IMR-90 (cell line): ENCODE measurements at regions not wholly inside any gene's neighbourhood (a gene's known extent, or its start where the extent isn't known, plus 50 kb on each side); places are given as distances from the start of the nearest gene placed in this dataset.

Experiments
- ATAC-seq: fragments of 200-7000 bp; cut with Tn5 transposase; 2 replicates; pipeline ENCODE4 v1.9.1; 2020; ENCODE audit warnings: low read depth, mild to moderate bottlenecking, moderate library complexity
- BruUV-seq: library from RNA; stranded (reverse); fragments of 400-500 nt; replicated peaks from 2 replicates; lab custom pipeline; 2021; lab: Mats Ljungman, UMichigan
- CTCF ChIA-PET: fragments of 300-600 bp; formaldehyde crosslinking; extraction: SDS; loops from one replicate; lab custom pipeline; 2021; ENCODE audit warnings: antibody characterized with exemption; lab: Yijun Ruan, JAX
- POLR2A ChIA-PET: fragments of 300-600 bp; sonication (Branson Sonifier 250); formaldehyde crosslinking; loops from one replicate; lab custom pipeline; 2022; ENCODE audit warnings: antibody characterized with exemption; ENCODE audit not compliant: unreplicated experiment; lab: Charles Lee
- DNase-seq: peaks from one replicate; pipeline ENCODE4 v3.0.0; 2013
- H2AFZ ChIP-seq: replicated peaks from 2 replicates; pipeline ENCODE3; 2013; ENCODE audit warnings: low read length, mild to moderate bottlenecking; ENCODE audit not compliant: poor library complexity
- H2AK5ac ChIP-seq: 2 replicates; pipeline ENCODE4 v1.6.1; 2013; ENCODE audit warnings: low read depth, low read length, inconsistent platforms
- H2AK9ac ChIP-seq: replicated peaks from 2 replicates; pipeline ENCODE3; 2013; ENCODE audit warnings: mild to moderate bottlenecking, low read depth, low read length, moderate library complexity; ENCODE audit not compliant: poor library complexity
- H2BK120ac ChIP-seq: 2 replicates; pipeline ENCODE4 v1.6.1; 2013; ENCODE audit warnings: low read depth, low read length, inconsistent platforms
- H2BK15ac ChIP-seq: 3 replicates; pipeline ENCODE4 v1.6.1; 2013; ENCODE audit warnings: low read depth, low read length, inconsistent platforms
- H2BK20ac ChIP-seq: 2 replicates; pipeline ENCODE4 v1.6.1; 2013; ENCODE audit warnings: low read depth, mild to moderate bottlenecking, inconsistent platforms, low read length, moderate library complexity
- H2BK5ac ChIP-seq: 2 replicates; pipeline ENCODE4 v1.6.1; 2013; ENCODE audit warnings: mild to moderate bottlenecking, low read depth, low read length, inconsistent platforms; ENCODE audit not compliant: poor library complexity, severe bottlenecking
- H3K14ac ChIP-seq: replicated peaks from 2 replicates; pipeline ENCODE4 v1.6.1; 2013; ENCODE audit warnings: low read depth, low read length, inconsistent platforms
- H3K18ac ChIP-seq: 2 replicates; pipeline ENCODE4 v1.6.1; 2013; ENCODE audit warnings: low read depth, low read length, control low read depth
- H3K23ac ChIP-seq: 2 replicates; pipeline ENCODE4 v1.6.1; 2013; ENCODE audit warnings: low read depth, low read length, inconsistent platforms
- H3K27ac ChIP-seq: 2 replicates; pipeline ENCODE4 v1.5.1; 2013; ENCODE audit warnings: mild to moderate bottlenecking, control low read depth, low read length; ENCODE audit not compliant: insufficient read depth
- H3K27me3 ChIP-seq: 2 replicates; pipeline ENCODE4 v1.6.1; 2013; ENCODE audit warnings: low read length; ENCODE audit not compliant: control insufficient read depth, insufficient read depth
- H3K36me3 ChIP-seq: 2 replicates; pipeline ENCODE4 v1.6.1; 2013; ENCODE audit warnings: low read length, mixed read lengths; ENCODE audit not compliant: control insufficient read depth, insufficient read depth
- H3K4ac ChIP-seq: 2 replicates; pipeline ENCODE4 v1.6.1; 2013; ENCODE audit warnings: low read depth, low read length, inconsistent platforms
- H3K4me1 ChIP-seq: 2 replicates; pipeline ENCODE4 v1.6.1; 2013; ENCODE audit warnings: low read length, mixed read lengths; ENCODE audit not compliant: control insufficient read depth, insufficient read depth
- H3K4me2 ChIP-seq: 2 replicates; pipeline ENCODE4 v1.6.1; 2013; ENCODE audit warnings: low read depth, mild to moderate bottlenecking, control low read depth, low read length, moderate library complexity
- H3K4me3 ChIP-seq: 2 replicates; pipeline ENCODE4 v1.5.1; 2013; ENCODE audit warnings: low read depth, mild to moderate bottlenecking, control low read depth, low read length, moderate library complexity; ENCODE audit not compliant: insufficient read depth
- H3K56ac ChIP-seq: 2 replicates; pipeline ENCODE4 v1.6.1; 2013; ENCODE audit warnings: low read length, inconsistent platforms; ENCODE audit not compliant: insufficient read depth; ENCODE audit errors: extremely low read depth
- H3K79me1 ChIP-seq, 2 experiments: 2 replicates each; pipeline ENCODE4 v1.6.1; 2013; ENCODE audit warnings: low read length in 2 of 2, inconsistent platforms in 1 of 2, low read depth in 1 of 2
- H3K9ac ChIP-seq: 2 replicates; pipeline ENCODE4 v1.6.1; 2013; ENCODE audit warnings: low read depth, low read length, control low read depth
- H3K9me1 ChIP-seq: 2 replicates; pipeline ENCODE4 v1.6.1; 2013; ENCODE audit warnings: low read length, inconsistent platforms; ENCODE audit not compliant: insufficient read depth
- H3K9me3 ChIP-seq: 2 replicates; pipeline ENCODE4 v1.6.1; 2013; ENCODE audit warnings: low read length; ENCODE audit not compliant: control insufficient read depth, insufficient read depth
- H4K20me1 ChIP-seq: 2 replicates; pipeline ENCODE4 v1.6.1; 2013; ENCODE audit warnings: low read length, inconsistent platforms; ENCODE audit not compliant: insufficient read depth
- H4K5ac ChIP-seq: 2 replicates; pipeline ENCODE4 v1.6.1; 2013; ENCODE audit warnings: mild to moderate bottlenecking, low read depth, low read length, control low read depth
- H4K8ac ChIP-seq, 2 experiments: 2 replicates each; pipeline ENCODE4 v1.6.1; 2013; ENCODE audit warnings: low read depth in 2 of 2, low read length in 2 of 2, control low read depth in 1 of 2, inconsistent platforms in 1 of 2
- H4K91ac ChIP-seq: 2 replicates; pipeline ENCODE4 v1.6.1; 2013; ENCODE audit warnings: low read depth, low read length, inconsistent platforms; ENCODE audit not compliant: insufficient read depth
- BHLHE40 ChIP-seq: fragments of 150-350 bp; IDR thresholded peaks from 2 replicates; pipeline ENCODE4 v1.6.1; 2016; ENCODE audit warnings: mild to moderate bottlenecking, low read depth, low read length
- CEBPB ChIP-seq: IDR thresholded peaks from 2 replicates; pipeline ENCODE4 v1.6.1; 2012; ENCODE audit warnings: low read depth, low read length, improper control_type of control experiment
- CHD1 ChIP-seq: IDR thresholded peaks from 2 replicates; pipeline ENCODE4 v1.6.1; 2012; ENCODE audit warnings: low read depth, low read length, improper control_type of control experiment
- CTCF ChIP-seq: conservative IDR thresholded peaks from 2 replicates; pipeline ENCODE4 v1.5.1; 2012; ENCODE audit warnings: mild to moderate bottlenecking, low read depth, low read length, improper control_type of control experiment
- FOS ChIP-seq: fragments of 150-350 bp; IDR thresholded peaks from 2 replicates; pipeline ENCODE4 v1.6.1; 2016; ENCODE audit warnings: low read depth, low read length
- MAFK ChIP-seq: IDR thresholded peaks from 2 replicates; pipeline ENCODE4 v1.6.1; 2012; ENCODE audit warnings: low read depth, low read length, improper control_type of control experiment
- MAZ ChIP-seq: IDR thresholded peaks from 2 replicates; pipeline ENCODE4 v1.6.1; 2012; ENCODE audit warnings: low read depth, mild to moderate bottlenecking, low read length, improper control_type of control experiment, moderate library complexity, borderline replicate concordance
- MXI1 ChIP-seq: IDR thresholded peaks from 2 replicates; pipeline ENCODE4 v1.6.1; 2012; ENCODE audit warnings: low read depth, mild to moderate bottlenecking, low read length, moderate library complexity, borderline replicate concordance
- NFE2L2 ChIP-seq: fragments of 150-350 bp; IDR thresholded peaks from 2 replicates; pipeline ENCODE4 v1.6.1; 2016; ENCODE audit warnings: low read depth, mild to moderate bottlenecking, low read length
- POLR2A ChIP-seq: IDR thresholded peaks from 2 replicates; pipeline ENCODE4 v1.6.1; 2012; ENCODE audit warnings: mild to moderate bottlenecking, low read depth, low read length
- RAD21 ChIP-seq: IDR thresholded peaks from 2 replicates; pipeline ENCODE4 v1.6.1; 2012; ENCODE audit warnings: low read length, improper control_type of control experiment
- RCOR1 ChIP-seq: IDR thresholded peaks from 2 replicates; pipeline ENCODE4 v1.6.1; 2012; ENCODE audit warnings: mild to moderate bottlenecking, low read length, improper control_type of control experiment; ENCODE audit not compliant: insufficient replicate concordance
- RFX5 ChIP-seq: IDR thresholded peaks from 2 replicates; pipeline ENCODE4 v1.8.0; 2012; ENCODE audit warnings: low read depth, mild to moderate bottlenecking, low read length, moderate library complexity
- SMC3 ChIP-seq: fragments of 150-350 bp; IDR thresholded peaks from 2 replicates; pipeline ENCODE4 v1.6.1; 2016; ENCODE audit warnings: low read depth, mild to moderate bottlenecking, antibody characterized with exemption, low read length, moderate library complexity
- USF2 ChIP-seq: fragments of 150-350 bp; IDR thresholded peaks from 2 replicates; pipeline ENCODE4 v1.6.1; 2017; ENCODE audit warnings: mild to moderate bottlenecking, antibody characterized with exemption, low read length, low read depth
- WGBS, 2 experiments: methylation state at CpG; one replicate each; pipeline versions ENCODE4 v1.1.5 to v1.1.7; 2013; ENCODE audit warnings: missing lambda C conversion rate in 2 of 2; ENCODE audit not compliant: insufficient read length in 1 of 2; ENCODE audit errors: extremely low coverage in 2 of 2; 5-methylcytosine and 5-hydroxymethylcytosine counted together
- dilution Hi-C: fragments of 300-500 bp; cut with HindIII; formaldehyde crosslinking; loops from one replicate; pipeline ENCODE4 v1.14.3; 2018; ENCODE audit warnings: low sequenced_read_pairs; ENCODE audit not compliant: unreplicated experiment
- in situ Hi-C: fragments of 300-500 bp; cut with MboI; formaldehyde crosslinking; loops from 3 replicates; pipeline ENCODE4 v1.14.3; 2019; ENCODE audit warnings: low sequenced_read_pairs, inconsistent platforms, mixed read lengths
- intact Hi-C: fragments of 100-400 bp; cut with micrococcal nuclease; formaldehyde crosslinking; loops from 2 replicates; pipeline ENCODE4 v1.10.0; 2022
- TF ChIP-seq, protein P1 (sequence below): fragments of 150-350 bp; IDR thresholded peaks from 2 replicates; pipeline ENCODE4 v1.6.1; 2016; ENCODE audit warnings: low read depth, mild to moderate bottlenecking, low read length, moderate library complexity, borderline replicate concordance

DNA sequence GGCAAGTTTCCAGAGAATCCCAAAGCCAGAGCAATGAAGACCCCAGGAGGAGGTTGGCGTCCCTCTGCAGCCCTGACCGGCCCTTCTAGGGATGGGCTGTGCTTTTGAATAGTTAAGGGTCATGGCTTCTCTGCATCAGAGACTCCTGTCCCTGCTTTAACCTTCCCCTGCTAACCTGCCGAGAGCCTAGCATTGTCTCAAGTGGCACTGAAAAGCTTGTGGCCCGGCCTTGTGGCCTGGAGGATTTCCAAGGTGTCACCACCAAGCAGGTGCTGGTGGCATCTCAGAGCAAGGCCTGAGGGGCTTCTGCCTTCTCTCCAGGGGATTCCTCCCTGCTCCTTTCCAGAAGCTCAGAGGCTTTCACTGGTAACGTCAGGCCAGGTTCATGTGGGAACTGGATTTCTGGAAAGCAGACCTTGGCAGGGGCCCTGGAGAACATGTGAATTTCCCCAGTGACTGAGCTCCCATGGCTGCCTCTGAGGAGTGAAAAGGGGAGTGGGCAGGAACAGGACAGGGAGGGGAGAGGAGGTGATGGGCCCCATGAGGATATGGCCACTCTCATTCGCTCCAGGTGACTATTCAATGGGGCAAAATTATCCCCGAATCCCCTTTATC is 409.9 kb downstream of the PTPRU start:
- no peaks in the 10 kb centered on the region for H3K36me3 ChIP-seq
- H3K56ac ChIP-seq, result no peak overlapping the region
- no peak overlapping the region for H2BK20ac ChIP-seq
- no peaks in the 10 kb centered on the region for H3K79me1 ChIP-seq
- ChIA-PET POLR2A (no interaction called here), CTCF (no interaction called here)
- no peak overlapping the region for H3K27ac ChIP-seq
- in situ Hi-C loops (no loop called here), dilution Hi-C loops (no loop called here), intact Hi-C loops (no loop called here)
- no peak overlapping the region for H4K8ac ChIP-seq
- H2AK9ac ChIP-seq, result no peak overlapping the region
- no peak overlapping the region for H4K91ac ChIP-seq
- H2AFZ ChIP-seq, result no peak overlapping the region
- no peak overlapping the region for H2BK5ac ChIP-seq
- H2BK120ac ChIP-seq, result no peak overlapping the region
- DNase-seq (no peak), ATAC-seq (no peak)
- H3K4me3 ChIP-seq, result no peak overlapping the region
- no peaks in the 10 kb centered on the region; the same call in 1 of the 2 replicates for H3K9me1 ChIP-seq
- H3K4me1 ChIP-seq, result no peaks in the 10 kb centered on the region
- H3K27me3 ChIP-seq, result peaks cover 4% of the 10 kb centered on the region
- no peak overlapping the region for H3K18ac ChIP-seq
- H3K9ac ChIP-seq, result no peak overlapping the region
- TF ChIP-seq RAD21, result no peak
- no peak for TF ChIP-seq CTCF
- no peak for TF ChIP-seq RCOR1
- TF ChIP-seq NFE2L2, result no peak
- TF ChIP-seq POLR2A, result no peak
- no peak for TF ChIP-seq USF2
- TF ChIP-seq SMC3, result no peak
- TF ChIP-seq CEBPB, result no peak
- TF ChIP-seq MAZ, result no peak
- TF ChIP-seq BHLHE40, result no peak
- no peak for TF ChIP-seq RFX5
- TF ChIP-seq MAFK, result no peak
- TF ChIP-seq FOS, result no peak
- TF ChIP-seq MXI1, result no peak
- TF ChIP-seq, protein P1, sequence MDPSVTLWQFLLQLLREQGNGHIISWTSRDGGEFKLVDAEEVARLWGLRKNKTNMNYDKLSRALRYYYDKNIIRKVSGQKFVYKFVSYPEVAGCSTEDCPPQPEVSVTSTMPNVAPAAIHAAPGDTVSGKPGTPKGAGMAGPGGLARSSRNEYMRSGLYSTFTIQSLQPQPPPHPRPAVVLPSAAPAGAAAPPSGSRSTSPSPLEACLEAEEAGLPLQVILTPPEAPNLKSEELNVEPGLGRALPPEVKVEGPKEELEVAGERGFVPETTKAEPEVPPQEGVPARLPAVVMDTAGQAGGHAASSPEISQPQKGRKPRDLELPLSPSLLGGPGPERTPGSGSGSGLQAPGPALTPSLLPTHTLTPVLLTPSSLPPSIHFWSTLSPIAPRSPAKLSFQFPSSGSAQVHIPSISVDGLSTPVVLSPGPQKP, result no peak
- no peak for TF ChIP-seq CHD1
- no peak overlapping the region for H3K23ac ChIP-seq
- no peaks in the 10 kb centered on the region for H4K20me1 ChIP-seq
- no CpG with 5 or more reads among the region's 7 CpGs for WGBS, 2 experiments
- H4K5ac ChIP-seq, result no peak overlapping the region
- no peaks in the 10 kb centered on the region for H3K9me3 ChIP-seq
- no peak overlapping the region for H3K14ac ChIP-seq
- no peak overlapping the region for H3K4me2 ChIP-seq
- H2BK15ac ChIP-seq, result no peak overlapping the region
- BruUV-seq, result no TSS peak
- H3K4ac ChIP-seq, result no peak overlapping the region
- no peak overlapping the region for H2AK5ac ChIP-seq
